Cardiac fibroblast (primary cell): ENCODE measurements at regions not wholly inside any gene's neighbourhood (a gene's known extent, or its start where the extent isn't known, plus 50 kb on each side); places are given as distances from the start of the nearest gene placed in this dataset.

Experiments
- DNase-seq, 2 donors: peaks; one replicate each; pipeline versions ENCODE4 v3.0.0 to v3.0.0-alpha.2; 2010; ENCODE audit warnings: low read depth in 2 of 2
- H3K4me3 ChIP-seq, 2 donors: replicated peaks in 1 of 2; 1 replicate in 1 of 2; 2 replicates in 1 of 2; pipeline ENCODE4 v1.5.1; 2011; ENCODE audit warnings: low read depth in 2 of 2, low read length in 2 of 2, mild to moderate bottlenecking in 2 of 2, moderate library complexity in 1 of 2
- CTCF ChIP-seq: IDR thresholded peaks from one replicate; pipeline ENCODE4 v1.5.1; 2011; ENCODE audit warnings: low read depth, mild to moderate bottlenecking, low read length, inconsistent platforms

- no peak for DNase-seq
- no peak for TF ChIP-seq CTCF
- no peak overlapping the region for H3K4me3 ChIP-seq
Observed at GRCh38 chr14:66140213-66140918, 345.8 kb upstream of the CCDC196 start.

DNA sequence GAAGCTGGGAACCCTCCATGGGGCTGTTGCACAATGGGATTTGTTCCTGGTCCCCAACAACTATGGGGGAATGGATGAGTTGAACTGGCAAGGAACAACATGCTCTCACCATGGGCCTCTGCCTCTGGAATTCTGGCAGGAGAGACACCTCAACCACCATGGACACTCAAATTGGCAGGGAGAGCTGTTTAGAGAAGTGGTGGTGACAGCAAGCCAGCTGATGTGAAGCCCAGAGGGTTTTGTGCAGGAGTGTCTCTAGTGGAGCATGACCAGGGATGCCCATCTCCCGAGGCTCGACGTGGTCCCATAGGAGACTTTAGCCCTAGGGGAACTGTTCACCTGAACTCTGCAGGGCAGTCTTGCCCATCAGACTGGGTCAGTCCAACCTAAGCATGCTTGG, 345.2 kb upstream of the CCDC196 start:
- DNase-seq = no peak
- no peak for TF ChIP-seq CTCF
- H3K4me3 ChIP-seq = no peak overlapping the region

DNA sequence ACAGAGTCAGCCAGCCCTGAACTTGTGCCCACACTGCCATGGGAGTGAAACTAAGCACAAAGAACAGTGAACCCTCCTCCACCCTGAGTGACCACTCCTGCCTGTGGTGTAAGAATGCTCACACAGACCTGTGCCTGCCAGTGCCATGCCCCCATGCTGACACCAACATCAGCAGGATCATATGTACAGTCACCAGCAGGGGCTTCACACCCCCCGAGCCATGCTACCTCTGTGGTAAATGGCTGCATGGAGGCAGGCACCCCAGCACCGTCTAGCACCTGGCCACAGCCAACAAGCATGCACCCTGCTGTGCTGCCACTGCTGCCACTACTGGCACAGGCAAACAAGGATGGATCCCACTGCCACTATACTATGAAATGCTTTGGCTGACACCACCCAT, 344.4 kb upstream of the CCDC196 start:
- no peak overlapping the region for H3K4me3 ChIP-seq
- DNase-seq = no peak
- no peak for TF ChIP-seq CTCF

GRCh38 chr14:66143387-66144112, 342.6 kb upstream of the CCDC196 start:
- no peak for TF ChIP-seq CTCF
- no peak for DNase-seq
- no peak overlapping the region for H3K4me3 ChIP-seq

DNA sequence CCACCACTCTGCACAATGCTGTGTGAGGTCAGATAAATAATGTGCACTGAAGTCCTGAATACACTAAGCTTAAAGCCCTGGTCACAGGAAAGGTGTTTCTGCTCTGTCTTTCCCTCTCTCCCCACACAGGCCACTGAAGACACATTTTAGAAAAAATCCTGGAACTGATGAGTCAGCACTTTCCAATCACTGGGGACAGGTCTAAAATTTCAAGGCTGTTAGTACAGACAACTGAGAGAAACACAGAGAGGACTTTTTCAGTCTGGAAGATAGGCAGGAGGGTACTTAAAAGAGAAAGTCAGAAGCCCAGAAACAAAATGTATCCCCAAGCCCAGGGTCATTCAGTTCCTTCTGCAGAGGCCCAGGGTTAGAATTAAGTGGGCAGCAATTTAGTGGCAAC, 333.9 kb upstream of the CCDC196 start:
- no peak for DNase-seq
- TF ChIP-seq CTCF = no peak
- no peak overlapping the region for H3K4me3 ChIP-seq

DNA sequence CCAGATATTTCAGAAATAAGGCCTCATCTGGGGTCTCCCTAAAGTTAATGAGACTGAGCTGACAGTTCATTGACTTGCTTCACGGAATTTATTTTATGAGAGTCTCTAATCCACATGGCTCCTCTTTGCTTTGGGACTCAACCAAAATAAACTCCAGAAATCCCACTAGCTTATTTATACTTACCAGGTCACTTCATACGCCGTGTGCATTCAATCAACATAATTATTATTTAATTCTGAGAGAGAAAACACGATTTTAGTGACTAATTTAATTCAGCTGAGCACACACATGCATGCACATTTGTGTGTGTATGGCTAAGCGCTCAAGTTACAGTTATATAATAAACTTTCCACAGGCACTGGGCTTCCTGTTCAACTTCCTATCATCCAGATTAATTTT, 333.4 kb upstream of the CCDC196 start:
- no peak for DNase-seq
- no peak overlapping the region for H3K4me3 ChIP-seq
- TF ChIP-seq CTCF = no peak

GRCh38 chr14:66163023-66163422, 323.1 kb upstream of the CCDC196 start:
- no peak for DNase-seq
- TF ChIP-seq CTCF = no peak
- H3K4me3 ChIP-seq = no peak overlapping the region
